Gastroesophageal sphincter (tissue), 3 donors: ENCODE measurements at regions not wholly inside any gene's neighbourhood (a gene's known extent, or its start where the extent isn't known, plus 50 kb on each side); places are given as distances from the start of the nearest gene placed in this dataset.

Source experiments
- EP300 ChIP-seq: sonication (generic); formaldehyde crosslinking; IDR thresholded peaks from one replicate; pipeline ENCODE4 v1.6.1; 2017; ENCODE audit warnings: antibody characterized with exemption, mild to moderate bottlenecking
- POLR2A ChIP-seq, 2 donors: fragments of 450-650 bp; IDR thresholded peaks; one replicate each; pipeline ENCODE4 v1.6.1; 2017; ENCODE audit warnings: antibody characterized with exemption in 2 of 2, mild to moderate bottlenecking in 2 of 2, moderate library complexity in 1 of 2
- POLR2AphosphoS5 ChIP-seq: sonication (generic); formaldehyde crosslinking; IDR thresholded peaks from one replicate; pipeline ENCODE4 v1.6.1; 2017; ENCODE audit warnings: antibody characterized with exemption
- TF ChIP-seq, protein P1 (sequence below), 4 experiments: fragments of 200-600 bp in 2 of 4; fragments of 450-650 bp in 2 of 4; sonication (generic) in 1 of 4; IDR thresholded peaks; one replicate each; pipeline ENCODE4 v1.5.1; 2017 to 2019; ENCODE audit warnings: antibody characterized with exemption in 4 of 4, mild to moderate bottlenecking in 2 of 4, moderate library complexity in 2 of 4

DNA sequence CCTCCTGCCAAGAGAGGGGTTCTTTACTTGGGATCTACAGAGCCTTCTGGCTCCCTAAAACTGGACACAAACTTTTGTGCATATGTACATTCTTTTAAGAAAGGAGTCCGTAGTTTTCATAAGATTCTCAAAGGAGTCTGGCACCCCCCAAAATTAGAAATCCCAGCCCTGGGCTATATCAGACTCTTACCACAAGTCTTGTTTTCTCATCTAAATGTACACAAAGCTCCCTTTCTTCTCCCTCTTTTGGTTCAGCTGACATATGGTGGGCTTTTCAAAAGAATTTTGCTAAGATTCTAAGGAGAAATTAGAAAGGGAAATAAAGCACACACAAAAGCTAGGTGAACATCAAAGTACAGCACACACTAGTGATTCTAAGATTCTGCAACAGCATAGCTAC, 114.4 kb downstream of the ENC1 start:
- TF ChIP-seq, protein P1, sequence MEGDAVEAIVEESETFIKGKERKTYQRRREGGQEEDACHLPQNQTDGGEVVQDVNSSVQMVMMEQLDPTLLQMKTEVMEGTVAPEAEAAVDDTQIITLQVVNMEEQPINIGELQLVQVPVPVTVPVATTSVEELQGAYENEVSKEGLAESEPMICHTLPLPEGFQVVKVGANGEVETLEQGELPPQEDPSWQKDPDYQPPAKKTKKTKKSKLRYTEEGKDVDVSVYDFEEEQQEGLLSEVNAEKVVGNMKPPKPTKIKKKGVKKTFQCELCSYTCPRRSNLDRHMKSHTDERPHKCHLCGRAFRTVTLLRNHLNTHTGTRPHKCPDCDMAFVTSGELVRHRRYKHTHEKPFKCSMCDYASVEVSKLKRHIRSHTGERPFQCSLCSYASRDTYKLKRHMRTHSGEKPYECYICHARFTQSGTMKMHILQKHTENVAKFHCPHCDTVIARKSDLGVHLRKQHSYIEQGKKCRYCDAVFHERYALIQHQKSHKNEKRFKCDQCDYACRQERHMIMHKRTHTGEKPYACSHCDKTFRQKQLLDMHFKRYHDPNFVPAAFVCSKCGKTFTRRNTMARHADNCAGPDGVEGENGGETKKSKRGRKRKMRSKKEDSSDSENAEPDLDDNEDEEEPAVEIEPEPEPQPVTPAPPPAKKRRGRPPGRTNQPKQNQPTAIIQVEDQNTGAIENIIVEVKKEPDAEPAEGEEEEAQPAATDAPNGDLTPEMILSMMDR (IDR thresholded peaks at IDR 0.05): no peak
- TF ChIP-seq POLR2A (IDR thresholded peaks at IDR 0.05) (no peak), POLR2AphosphoS5 (no peak), EP300 (no peak)
